T-cell (primary cell): ENCODE measurements at regions not wholly inside any gene's neighbourhood (a gene's known extent, or its start where the extent isn't known, plus 50 kb on each side); places are given as distances from the start of the nearest gene placed in this dataset.

Source experiments
- ATAC-seq, 4 experiments: fragments of 200-7000 bp in 3 of 4; fragments of 150-1000 bp in 1 of 4; cut with Tn5 transposase; replicated peaks in 1 of 4; 1 replicate in 3 of 4; 2 replicates in 1 of 4; pipeline ENCODE4 v1.10.0; 2021; ENCODE audit warnings: moderate library complexity in 3 of 4, mild to moderate bottlenecking in 2 of 4, moderate number of reproducible peaks in 1 of 4
- CTCF ChIA-PET, 2 donors: fragments of 300-600 bp; sonication (Branson Sonifier 250); formaldehyde crosslinking; loops; one replicate each; lab custom pipeline; 2022; ENCODE audit warnings: antibody characterized with exemption in 2 of 2; lab: Charles Lee
- POLR2A ChIA-PET, 2 donors: fragments of 300-600 bp; sonication (Branson Sonifier 250); formaldehyde crosslinking; loops; one replicate each; lab custom pipeline; 2022; ENCODE audit warnings: antibody characterized with exemption in 2 of 2; lab: Charles Lee
- DNase-seq, 35 experiments: peaks; one replicate each; pipeline versions ENCODE4 v3.0.0 to v3.0.0-alpha.2; 2013 to 2023
- H3K27ac ChIP-seq: one replicate; pipeline ENCODE4 v1.5.1; 2013; ENCODE audit warnings: low read length
- H3K27me3 ChIP-seq, 2 experiments: replicated peaks in 1 of 2; 1 replicate in 1 of 2; 2 replicates in 1 of 2; pipeline versions ENCODE4 v1.6.1 to v1.7.0; 2013; ENCODE audit warnings: low read length in 1 of 2, mixed read lengths in 1 of 2; ENCODE audit not compliant: control insufficient read depth in 2 of 2, insufficient read depth in 2 of 2; ENCODE audit errors: extremely low read depth in 1 of 2
- H3K36me3 ChIP-seq, 2 donors: 1 replicate in 1 of 2; 2 replicates in 1 of 2; pipeline versions ENCODE4 v1.6.1 to v1.7.0; 2013; ENCODE audit warnings: low read length in 1 of 2; ENCODE audit not compliant: control insufficient read depth in 2 of 2, insufficient read depth in 1 of 2; ENCODE audit errors: extremely low read depth in 1 of 2
- H3K4me1 ChIP-seq, 2 experiments: 1 replicate in 1 of 2; 2 replicates in 1 of 2; pipeline versions ENCODE4 v1.6.1 to v1.7.0; 2013; ENCODE audit warnings: low read length in 2 of 2, mixed read lengths in 1 of 2; ENCODE audit not compliant: insufficient read depth in 2 of 2, control insufficient read depth in 1 of 2; ENCODE audit errors: extremely low read depth in 1 of 2
- H3K4me3 ChIP-seq, 2 donors: 1 replicate in 1 of 2; 2 replicates in 1 of 2; pipeline versions ENCODE4 v1.5.1 to v1.7.0; 2013; ENCODE audit warnings: mild to moderate bottlenecking in 2 of 2, low read length in 1 of 2, moderate library complexity in 1 of 2; ENCODE audit not compliant: control insufficient read depth in 1 of 2; ENCODE audit errors: extremely low read depth in 1 of 2
- H3K9me3 ChIP-seq: 2 replicates; pipeline ENCODE4 v1.7.0; 2013
- H3K27ac Mint-ChIP-seq, 2 donors: one replicate each; pipeline ENCODE4 v1.8.0; 2020 to 2021; ENCODE audit warnings: mild to moderate bottlenecking in 2 of 2, mixed read lengths in 2 of 2
- H3K27me3 Mint-ChIP-seq, 2 donors: one replicate each; pipeline ENCODE4 v1.8.0; 2021 to 2022; ENCODE audit warnings: mixed read lengths in 2 of 2
- H3K36me3 Mint-ChIP-seq: one replicate; pipeline ENCODE4 v1.8.0; 2021; ENCODE audit warnings: mixed read lengths
- H3K4me1 Mint-ChIP-seq, 3 donors: one replicate each; pipeline ENCODE4 v1.8.0; 2020 to 2022; ENCODE audit warnings: mixed read lengths in 3 of 3, mild to moderate bottlenecking in 1 of 3
- H3K4me3 Mint-ChIP-seq, 3 donors: one replicate each; pipeline ENCODE4 v1.8.0; 2020 to 2022; ENCODE audit warnings: mild to moderate bottlenecking in 3 of 3, mixed read lengths in 3 of 3, moderate library complexity in 3 of 3
- H3K9me3 Mint-ChIP-seq, 3 donors: one replicate each; pipeline ENCODE4 v1.8.0; 2020 to 2022; ENCODE audit warnings: mixed read lengths in 3 of 3
- WGBS: methylation state at CpG from one replicate; pipeline ENCODE4 v1.1.5; 2013; ENCODE audit warnings: missing lambda C conversion rate; ENCODE audit not compliant: insufficient coverage; 5-methylcytosine and 5-hydroxymethylcytosine counted together

GRCh38 chr13:99120751-99121150 lies 79.9 kb upstream of the UBAC2 start:
- Histone ChIP-seq H3K9me3 (no peaks in the 10 kb centered on the region), H3K4me3 (no peak overlapping the region), H3K4me1 (peaks cover 0 to 5% of the 10 kb centered on the region in 2 experiments), H3K27ac (no peak overlapping the region), H3K36me3 (no peaks in the 10 kb centered on the region), H3K27me3 (peaks cover 0 to 6% of the 10 kb centered on the region in 2 experiments)
- H3K4me3 Mint-ChIP-seq: no peak overlapping the region
- ATAC-seq: no peak
- H3K27me3 Mint-ChIP-seq: peaks cover 0 to 6% of the 10 kb centered on the region in 2 donors
- H3K4me1 Mint-ChIP-seq: peaks cover 16 to 18% (median 17%) of the 10 kb centered on the region in 3 donors
- POLR2A ChIA-PET: interaction anchor here in 1 of 2 donors (1.0 kb wide), 1 partner anchor 84 kb away, joined by 3 read pairs; no protein-coding TSS in a partner anchor
- H3K36me3 Mint-ChIP-seq: no peaks in the 10 kb centered on the region
- CTCF ChIA-PET: interaction anchor here (0.6 to 1.0 kb wide), 2 partner anchors 149 to 1032 kb away, joined by 3 to 9 read pairs; no protein-coding TSS in a partner anchor
- H3K27ac Mint-ChIP-seq: no peak overlapping the region
- DNase-seq: no peak
- no CpG with 5 or more reads among the region's 1 CpG for WGBS
- H3K9me3 Mint-ChIP-seq: no peaks in the 10 kb centered on the region

GRCh38 chr13:99122171-99122570 lies 78.5 kb upstream of the UBAC2 start:
- DNase-seq: no peak
- WGBS: no CpG with 5 or more reads among the region's 2 CpGs
- Mint-ChIP-seq H3K36me3 (no peaks in the 10 kb centered on the region), H3K27me3 (peaks cover 0 to 6% of the 10 kb centered on the region in 2 donors), H3K4me1 (peaks cover 16 to 18% (median 17%) of the 10 kb centered on the region in 3 donors), H3K4me3 (no peak overlapping the region), H3K9me3 (no peaks in the 10 kb centered on the region), H3K27ac (no peak overlapping the region)
- Histone ChIP-seq H3K9me3 (no peaks in the 10 kb centered on the region), H3K36me3 (no peaks in the 10 kb centered on the region), H3K27me3 (peaks cover 0 to 6% of the 10 kb centered on the region in 2 experiments), H3K4me1 (peaks cover 0 to 5% of the 10 kb centered on the region in 2 experiments), H3K27ac (no peak overlapping the region), H3K4me3 (no peak overlapping the region)
- ChIA-PET POLR2A (no interaction called here), CTCF (interaction anchor here in 1 of 2 donors (0.9 kb wide), 1 partner anchor 144 kb away, joined by 4 read pairs; no protein-coding TSS in a partner anchor)
- ATAC-seq: no peak

- Histone ChIP-seq H3K27me3 (peaks cover 0 to 6% of the 10 kb centered on the region in 2 experiments), H3K4me1 (peaks cover 0 to 5% of the 10 kb centered on the region in 2 experiments), H3K36me3 (no peaks in the 10 kb centered on the region), H3K4me3 (no peak overlapping the region), H3K27ac (no peak overlapping the region), H3K9me3 (no peaks in the 10 kb centered on the region)
- Mint-ChIP-seq H3K27ac (no peak overlapping the region), H3K4me3 (no peak overlapping the region), H3K27me3 (peaks cover 0 to 6% of the 10 kb centered on the region in 2 donors), H3K4me1 (peaks cover 16 to 18% (median 17%) of the 10 kb centered on the region in 3 donors), H3K9me3 (no peaks in the 10 kb centered on the region), H3K36me3 (no peaks in the 10 kb centered on the region)
- DNase-seq (no peak), ATAC-seq (no peak)
- ChIA-PET CTCF (no interaction called here), POLR2A (no interaction called here)
- WGBS: 97% methylated on average over 10 of the region's 14 CpGs
Measured at GRCh38 chr13:99123101-99124045, 77.3 kb upstream of the UBAC2 start.

GRCh38 chr13:99124046-99124400 lies 76.6 kb upstream of the UBAC2 start:
- peaks cover 16 to 18% (median 17%) of the 10 kb centered on the region in 3 donors for H3K4me1 Mint-ChIP-seq
- Histone ChIP-seq H3K36me3 (no peaks in the 10 kb centered on the region), H3K4me3 (no peak overlapping the region), H3K27me3 (peaks cover 0 to 6% of the 10 kb centered on the region in 2 experiments), H3K27ac (no peak overlapping the region), H3K4me1 (peaks cover 0 to 5% of the 10 kb centered on the region in 2 experiments), H3K9me3 (no peaks in the 10 kb centered on the region)
- H3K9me3 Mint-ChIP-seq: no peaks in the 10 kb centered on the region
- peaks cover 0 to 6% of the 10 kb centered on the region in 2 donors for H3K27me3 Mint-ChIP-seq
- ChIA-PET POLR2A (no interaction called here), CTCF (no interaction called here)
- H3K27ac Mint-ChIP-seq: no peak overlapping the region
- no peaks in the 10 kb centered on the region for H3K36me3 Mint-ChIP-seq
- ATAC-seq (no peak), DNase-seq (no peak)
- no CpG with 5 or more reads among the region's 1 CpG for WGBS
- H3K4me3 Mint-ChIP-seq: no peak overlapping the region

GRCh38 chr13:99124794-99125316 lies 75.8 kb upstream of the UBAC2 start:
- H3K4me3 Mint-ChIP-seq: no peak overlapping the region
- no peak overlapping the region for H3K4me3 ChIP-seq
- H3K4me1 Mint-ChIP-seq: peaks cover 14 to 17% (median 16%) of the 10 kb centered on the region in 3 donors
- H3K9me3 Mint-ChIP-seq: no peaks in the 10 kb centered on the region
- ATAC-seq (peak; percentile 23 to 65 (median 52)), DNase-seq (peak in 1 of 35 experiments; percentile 37)
- H3K4me1 ChIP-seq: peaks cover 0 to 5% of the 10 kb centered on the region in 2 experiments
- WGBS: 0% methylated on average over 1 of the region's 9 CpGs
- CTCF ChIA-PET: interaction anchor here in 1 of 2 donors (0.7 kb wide), 1 partner anchor 142 kb away, joined by 3 read pairs; no protein-coding TSS in a partner anchor
- H3K27ac Mint-ChIP-seq: no peak overlapping the region
- H3K27me3 Mint-ChIP-seq: peaks cover 0 to 6% of the 10 kb centered on the region in 2 donors
- H3K36me3 Mint-ChIP-seq: no peaks in the 10 kb centered on the region
- peaks cover 0 to 6% of the 10 kb centered on the region in 2 experiments for H3K27me3 ChIP-seq
- POLR2A ChIA-PET: interaction anchor here (0.6 kb wide), 2 partner anchors 16 to 125 kb away, joined by 4 to 10 read pairs; no protein-coding TSS in a partner anchor
- H3K36me3 ChIP-seq: no peaks in the 10 kb centered on the region
- H3K9me3 ChIP-seq: no peaks in the 10 kb centered on the region
- no peak overlapping the region for H3K27ac ChIP-seq

GRCh38 chr13:99125326-99125915 lies 75.2 kb upstream of the UBAC2 start:
- Mint-ChIP-seq H3K4me1 (peaks cover 14 to 17% (median 16%) of the 10 kb centered on the region in 3 donors), H3K4me3 (no peak overlapping the region), H3K27me3 (peaks cover 0 to 6% of the 10 kb centered on the region in 2 donors), H3K9me3 (no peaks in the 10 kb centered on the region), H3K36me3 (no peaks in the 10 kb centered on the region), H3K27ac (no peak overlapping the region)
- H3K27me3 ChIP-seq: peaks cover 0 to 6% of the 10 kb centered on the region in 2 experiments
- 85% methylated on average over 5 of the region's 9 CpGs for WGBS
- peaks cover 0 to 5% of the 10 kb centered on the region in 2 experiments for H3K4me1 ChIP-seq
- ChIA-PET CTCF (no interaction called here), POLR2A (interaction anchor here (0.6 kb wide), 2 partner anchors 17 to 125 kb away, joined by 4 to 10 read pairs; no protein-coding TSS in a partner anchor)
- no peak overlapping the region for H3K4me3 ChIP-seq
- DNase-seq: no peak
- no peaks in the 10 kb centered on the region for H3K9me3 ChIP-seq
- no peak overlapping the region for H3K27ac ChIP-seq
- no peaks in the 10 kb centered on the region for H3K36me3 ChIP-seq
- ATAC-seq: no peak
